ENCODE measurements at regions not wholly inside any gene's neighbourhood (a gene's known extent, or its start where the extent isn't known, plus 50 kb on each side); places are given as distances from the start of the nearest gene placed in this dataset.

DNA sequence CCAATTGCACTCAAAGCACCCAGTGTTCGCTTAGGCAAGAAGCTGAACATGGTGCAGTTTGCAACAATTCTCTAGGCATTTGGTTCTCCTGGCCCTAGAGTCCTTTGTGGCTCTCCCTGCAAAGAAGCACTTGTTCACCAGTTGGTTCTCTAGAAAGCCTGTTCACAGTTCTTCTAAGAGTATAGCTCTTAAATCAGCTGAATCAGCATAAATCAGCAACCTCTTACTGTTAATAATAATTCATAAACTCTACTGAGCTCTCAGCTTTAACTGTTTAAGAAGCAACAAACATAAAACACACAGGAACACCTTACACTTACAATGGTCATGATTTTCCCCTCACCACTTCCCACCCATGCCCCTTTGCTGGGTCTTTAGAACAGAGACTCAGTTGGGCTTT is 56.8 kb upstream of the PPP2R3A start:
- ATAC-seq (ENCODE audit: poor library complexity) (no peak), DNase-seq (no peak)
- intact Hi-C loops (cut with DNase I), result no loop called here

DNA sequence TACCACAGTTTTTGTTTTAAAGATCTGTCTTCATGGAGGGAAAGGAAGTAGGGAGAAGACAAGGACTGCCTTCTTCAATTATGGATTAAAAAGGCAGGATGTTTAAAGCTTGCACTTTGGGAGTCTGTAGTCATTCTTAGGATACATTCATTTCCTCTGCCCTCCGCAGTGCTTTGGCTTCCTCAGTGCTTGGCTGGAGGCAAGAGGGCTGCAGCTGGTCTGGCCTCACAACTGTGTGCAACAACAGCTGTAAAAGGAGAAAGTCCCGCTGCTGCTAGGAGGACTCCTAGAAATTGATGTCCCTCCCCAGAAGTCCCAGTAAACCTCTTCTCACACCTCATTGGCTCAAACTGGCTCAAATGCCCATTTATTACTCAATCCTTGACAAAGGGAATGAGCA is 54.4 kb upstream of the PPP2R3A start:
- no peak for ATAC-seq (ENCODE audit: poor library complexity)
- DNase-seq, result no peak
- intact Hi-C loops (cut with DNase I), result no loop called here

DNA sequence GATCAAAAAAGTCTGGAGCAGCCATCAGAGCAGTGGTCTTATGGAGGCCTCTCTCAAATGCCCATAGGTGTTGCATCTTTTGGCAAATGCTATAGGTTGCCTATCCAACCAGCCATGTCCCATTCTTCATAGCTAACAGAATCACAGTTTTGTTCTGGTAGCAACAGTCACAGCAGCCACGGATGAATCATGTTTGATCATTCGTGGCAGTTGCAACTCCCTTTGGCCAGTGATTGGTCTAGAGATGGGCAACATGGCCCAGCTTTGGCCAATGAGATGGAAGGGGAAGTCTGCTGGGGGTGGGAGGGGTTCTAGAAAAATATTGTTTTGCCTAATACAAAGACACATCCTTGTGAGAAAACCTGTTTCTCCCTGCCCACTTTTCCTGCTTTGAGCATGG is 50.3 kb upstream of the PPP2R3A start:
- intact Hi-C loops (cut with DNase I), result loop anchor here (5.0 kb wide), 1 partner anchor 127 kb away; no protein-coding TSS in a partner anchor
- DNase-seq (no peak), ATAC-seq (ENCODE audit: poor library complexity) (no peak)
